ENCODE measurements at regions not wholly inside any gene's neighbourhood (a gene's known extent, or its start where the extent isn't known, plus 50 kb on each side); places are given as distances from the start of the nearest gene placed in this dataset.

DNA sequence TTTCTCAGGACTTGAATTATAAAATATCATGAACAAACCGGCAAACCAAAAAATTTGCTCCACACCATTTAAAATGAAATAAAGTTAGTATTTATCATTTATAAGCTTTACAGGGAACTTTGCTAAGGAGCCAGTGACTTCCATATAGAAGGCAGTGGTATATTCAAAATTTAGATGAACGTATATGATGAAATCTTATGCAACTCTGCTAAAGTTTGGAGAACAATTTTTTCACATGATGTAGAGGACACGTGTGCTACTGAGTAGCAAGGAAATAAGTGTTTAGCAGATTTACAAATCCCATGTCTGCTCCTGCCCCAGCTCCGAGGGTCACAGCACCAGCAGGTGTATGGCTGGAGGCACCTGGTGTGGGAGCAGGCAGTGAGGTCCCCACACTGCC is 70.8 kb upstream of the IFNG-AS1 start:
- ChIA-PET CTCF (ENCODE audit: low intra/inter-chr PET ratio, low total read pairs) (no interaction called here), POLR2A (no interaction called here)
- Histone ChIP-seq H3K4me2 (ENCODE audit: low read depth, low read length) (no peak overlapping the region), H3K4me1 (ENCODE audit: insufficient read depth, low read length) (no peaks in the 10 kb centered on the region), H3K36me3 (replicated peaks in 1 of 2; ENCODE audit: control insufficient read depth in 1 of 2, insufficient read depth in 2 of 2, low read length in 2 of 2) (no peaks in the 10 kb centered on the region), H4K20me1 (ENCODE audit: insufficient read depth, low read length) (no peaks in the 10 kb centered on the region), H2AFZ (ENCODE audit: low read length) (no peak overlapping the region), H3K4me3 (replicated peaks in 1 of 3; ENCODE audit: insufficient read depth in 1 of 3, low read depth in 2 of 3, low read length in 3 of 3) (no peak overlapping the region), H3K27me3 (ENCODE audit: control insufficient read depth in 1 of 2, insufficient read depth in 2 of 2, low read length in 2 of 2) (no peaks in the 10 kb centered on the region; a peak in 1 of 5 replicates), H3K9ac (ENCODE audit: insufficient read depth, low read depth, low read length) (no peak overlapping the region), H3K79me2 (ENCODE audit: insufficient read depth, low read length) (no peaks in the 10 kb centered on the region), H3K9me3 (ENCODE audit: low read length) (no peaks in the 10 kb centered on the region), H3K27ac (ENCODE audit: extremely low read length, insufficient read depth, low read length) (no peak overlapping the region)
- in situ Hi-C loops (cut with HindIII; ENCODE audit: extremely low pct_ligation_motif_present, low pct_unique_long_range_greater_than_20kb) = no loop called here
- no peak for TF ChIP-seq IKZF4 (CRISPR knock-in tag; IDR thresholded peaks at IDR 0.05; ENCODE audit: borderline replicate concordance, low read depth, not compliant biosample characterization)
- TF ChIP-seq CAMTA2 (CRISPR knock-in tag; IDR thresholded peaks at IDR 0.05; ENCODE audit: borderline replicate concordance) = no peak
- TF ChIP-seq RFX3 (CRISPR knock-in tag; IDR thresholded peaks at IDR 0.05) = no peak
- TF ChIP-seq ISX (CRISPR knock-in tag; conservative IDR thresholded peaks at IDR 0.05) = no peak
- no peak for TF ChIP-seq GZF1 (CRISPR knock-in tag; IDR thresholded peaks at IDR 0.05)
- no peak for TF ChIP-seq ZNF430 (CRISPR knock-in tag; IDR thresholded peaks at IDR 0.05)
- no peak for TF ChIP-seq ZNF496 (CRISPR knock-in tag; IDR thresholded peaks at IDR 0.05; ENCODE audit: insufficient replicate concordance)
- no peak for TF ChIP-seq JARID2 (CRISPR knock-in tag; IDR thresholded peaks at IDR 0.05; ENCODE audit: insufficient replicate concordance)
- TF ChIP-seq SUZ12 (IDR thresholded peaks at IDR 0.05; ENCODE audit: low read depth, low read length) = no peak
- TF ChIP-seq NFRKB (IDR thresholded peaks at IDR 0.05) = no peak
- no peak for TF ChIP-seq ZNF709 (CRISPR knock-in tag; IDR thresholded peaks at IDR 0.05)
- TF ChIP-seq HNRNPH1 (optimal IDR thresholded peaks at IDR 0.05; ENCODE audit: low read depth, low read length) = no peak
- no peak for TF ChIP-seq ZBTB7B (CRISPR knock-in tag; IDR thresholded peaks at IDR 0.05)
- no peak for TF ChIP-seq MIXL1 (CRISPR knock-in tag; IDR thresholded peaks at IDR 0.05)
- DNase-seq (ENCODE audit: low spot score) (no peak), FAIRE-seq (no peak), ATAC-seq (no peak)
- no TSS peak for BruUV-seq (replicated peaks)
- intact Hi-C loops (cut with micrococcal nuclease; ENCODE audit: unreplicated experiment) = no loop called here
- 10% methylated on average over 4 of the region's 4 CpGs for WGBS (ENCODE audit: low lambda C conversion rate)
